HCT116 (cell line): ENCODE measurements at regions not wholly inside any gene's neighbourhood (a gene's known extent, or its start where the extent isn't known, plus 50 kb on each side); places are given as distances from the start of the nearest gene placed in this dataset.

Source experiments
- ATAC-seq: fragments of 200-7000 bp; cut with Tn5 transposase; 2 replicates; pipeline ENCODE4 v1.9.1; 2020; ENCODE audit warnings: mild to moderate bottlenecking, moderate library complexity
- BruUV-seq: library from RNA; stranded (reverse); fragments of 400-500 nt; replicated peaks from 2 replicates; lab custom pipeline; 2021; lab: Mats Ljungman, UMichigan
- CTCF ChIA-PET: fragments of 300-600 bp; sonication (Branson Sonifier 250); formaldehyde crosslinking; loops from one replicate; lab custom pipeline; 2021; ENCODE audit warnings: antibody characterized with exemption; lab: Charles Lee
- POLR2A ChIA-PET: fragments of 300-600, 350-600 bp; sonication (Branson Sonifier 250); formaldehyde crosslinking; loops from one replicate; lab custom pipeline; 2021; ENCODE audit warnings: antibody characterized with exemption; lab: Charles Lee
- RAD21 ChIA-PET, 2 experiments: fragments of 300-600 bp; sonication (Branson Sonifier 250); formaldehyde crosslinking; loops; one replicate each; lab custom pipeline; 2023; ENCODE audit warnings: low total read pairs in 2 of 2; ENCODE audit not compliant: uncharacterized antibody in 2 of 2, unreplicated experiment in 2 of 2, low non-redundant PET in 1 of 2; lab: Charles Lee
- DNase-seq: peaks from one replicate; pipeline ENCODE4 v3.0.0-alpha.2; 2010; ENCODE audit warnings: low read depth, low spot score
- H2AFZ ChIP-seq: fragments of 200-600 bp; shearing (Covaris generic), sonication (generic); 2 replicates; pipeline ENCODE4 v1.6.1; 2017; ENCODE audit warnings: low read depth, mixed run types, mixed read lengths, antibody characterized with exemption, low read length; ENCODE audit not compliant: poor library complexity, severe bottlenecking
- H3K27ac ChIP-seq: 2 replicates; pipeline ENCODE4 v1.5.1; 2012; ENCODE audit warnings: low read depth, low read length
- H3K27me3 ChIP-seq: fragments of 200-600 bp; sonication (generic); 2 replicates; pipeline ENCODE4 v1.6.1; 2016; ENCODE audit warnings: mixed run types, low read length, mixed read lengths; ENCODE audit not compliant: insufficient read depth
- H3K36me3 ChIP-seq, 2 experiments: fragments of 200-500 bp in 1 of 2; fragments of 200-600 bp in 1 of 2; sonication (Bioruptor generic) in 1 of 2; sonication (generic) in 1 of 2; 2 replicates each; pipeline versions ENCODE4 v1.5.1 to v1.6.1; 2014 to 2016; ENCODE audit warnings: low read length in 2 of 2, inconsistent platforms in 1 of 2, mixed read lengths in 1 of 2, mixed run types in 1 of 2; ENCODE audit not compliant: insufficient read depth in 2 of 2, control insufficient read depth in 1 of 2
- H3K4me1 ChIP-seq, 2 experiments: fragments of 200-600 bp in 1 of 2; sonication (generic) in 1 of 2; 2 replicates each; pipeline versions ENCODE4 v1.5.1 to v1.6.1; 2012 to 2017; ENCODE audit warnings: low read length in 2 of 2, inconsistent platforms in 1 of 2, mild to moderate bottlenecking in 1 of 2, mixed read lengths in 1 of 2, mixed run types in 1 of 2, moderate library complexity in 1 of 2; ENCODE audit not compliant: insufficient read depth in 2 of 2, control insufficient read depth in 1 of 2
- H3K4me2 ChIP-seq: fragments of 200-600 bp; sonication (generic); 2 replicates; pipeline ENCODE4 v1.6.1; 2017; ENCODE audit warnings: mixed run types, low read length, mixed read lengths
- H3K4me3 ChIP-seq, 2 experiments: fragments of 200-600 bp in 1 of 2; sonication (generic) in 1 of 2; replicated peaks in 1 of 2; 2 replicates each; pipeline ENCODE4 v1.5.1; 2011 to 2016; ENCODE audit warnings: low read length in 2 of 2, control low read depth in 1 of 2, low read depth in 1 of 2, mild to moderate bottlenecking in 1 of 2, mixed read lengths in 1 of 2, mixed run types in 1 of 2
- H3K79me2 ChIP-seq: fragments of 200-600 bp; sonication (generic); 2 replicates; pipeline ENCODE4 v1.6.1; 2017; ENCODE audit warnings: mild to moderate bottlenecking, mixed run types, low read length, moderate library complexity, mixed read lengths; ENCODE audit not compliant: insufficient read depth
- H3K9ac ChIP-seq: fragments of 200-600 bp; sonication (generic); 2 replicates; pipeline ENCODE4 v1.6.1; 2016; ENCODE audit warnings: low read length, mixed read lengths
- H3K9me2 ChIP-seq: fragments of 200-600 bp; sonication (generic), shearing (Covaris generic); 2 replicates; pipeline ENCODE4 v1.6.1; 2017; ENCODE audit warnings: mixed run types, mild to moderate bottlenecking, moderate library complexity; ENCODE audit not compliant: insufficient read depth
- H3K9me3 ChIP-seq, 2 experiments: fragments of 200-500 bp in 1 of 2; fragments of 200-600 bp in 1 of 2; sonication (Bioruptor generic) in 1 of 2; sonication (generic) in 1 of 2; 2 replicates each; pipeline ENCODE4 v1.6.1; 2014 to 2017; ENCODE audit warnings: low read length in 2 of 2, mixed read lengths in 2 of 2, inconsistent platforms in 1 of 2, low read depth in 1 of 2, mild to moderate bottlenecking in 1 of 2, mixed run types in 1 of 2, moderate library complexity in 1 of 2; ENCODE audit not compliant: control insufficient read depth in 1 of 2, insufficient read depth in 1 of 2
- H4K20me1 ChIP-seq: fragments of 200-600 bp; sonication (generic), shearing (Covaris generic); 2 replicates; pipeline ENCODE4 v1.6.1; 2017; ENCODE audit warnings: mixed run types, mild to moderate bottlenecking, moderate library complexity; ENCODE audit not compliant: insufficient read depth
- CBX3 ChIP-seq: IDR thresholded peaks from 2 replicates; pipeline ENCODE4 v1.6.1; 2012; ENCODE audit warnings: low read depth
- CEBPB ChIP-seq: IDR thresholded peaks from 2 replicates; pipeline ENCODE4 v1.6.1; 2012; ENCODE audit warnings: low read depth
- EGR1 ChIP-seq: IDR thresholded peaks from 2 replicates; pipeline ENCODE4 v1.6.1; 2012; ENCODE audit warnings: low read depth
- ELF1 ChIP-seq: IDR thresholded peaks from 2 replicates; pipeline ENCODE4 v1.6.1; 2012; ENCODE audit warnings: low read depth, borderline replicate concordance
- EZH2 ChIP-seq: fragments of 200-600 bp; sonication (generic); IDR thresholded peaks from 2 replicates; pipeline ENCODE4 v1.6.1; 2017; ENCODE audit warnings: antibody characterized with exemption, mixed run types
- EZH2phosphoT487 ChIP-seq: fragments of 200-600 bp; IDR thresholded peaks from 2 replicates; pipeline ENCODE4 v1.6.1; 2018; ENCODE audit warnings: antibody characterized with exemption, borderline replicate concordance
- JUND ChIP-seq: IDR thresholded peaks from 2 replicates; pipeline ENCODE4 v1.6.1; 2012
- RAD21 ChIP-seq: IDR thresholded peaks from 2 replicates; pipeline ENCODE4 v1.6.1; 2012; ENCODE audit warnings: low read depth, mild to moderate bottlenecking
- SP1 ChIP-seq: IDR thresholded peaks from 2 replicates; pipeline ENCODE4 v1.6.1; 2012; ENCODE audit warnings: low read depth
- TCF7L2 ChIP-seq: IDR thresholded peaks from 2 replicates; pipeline ENCODE4 v1.7.0; 2011; ENCODE audit warnings: borderline replicate concordance, inconsistent platforms; ENCODE audit not compliant: insufficient read depth, insufficient read length; ENCODE audit errors: extremely low read depth
- intact Hi-C: fragments of 100-400 bp; cut with micrococcal nuclease; formaldehyde crosslinking; loops from 2 replicates; pipeline ENCODE4 v1.10.0; 2022
- TF ChIP-seq, protein P1 (sequence below): IDR thresholded peaks from 2 replicates; pipeline ENCODE4 v1.6.1; 2012
- TF ChIP-seq, protein P2 (sequence below): IDR thresholded peaks from 2 replicates; pipeline ENCODE4 v1.6.1; 2012; ENCODE audit warnings: low read depth
- TF ChIP-seq, protein P3 (sequence below): IDR thresholded peaks from 2 replicates; pipeline ENCODE4 v1.6.1; 2012

DNA sequence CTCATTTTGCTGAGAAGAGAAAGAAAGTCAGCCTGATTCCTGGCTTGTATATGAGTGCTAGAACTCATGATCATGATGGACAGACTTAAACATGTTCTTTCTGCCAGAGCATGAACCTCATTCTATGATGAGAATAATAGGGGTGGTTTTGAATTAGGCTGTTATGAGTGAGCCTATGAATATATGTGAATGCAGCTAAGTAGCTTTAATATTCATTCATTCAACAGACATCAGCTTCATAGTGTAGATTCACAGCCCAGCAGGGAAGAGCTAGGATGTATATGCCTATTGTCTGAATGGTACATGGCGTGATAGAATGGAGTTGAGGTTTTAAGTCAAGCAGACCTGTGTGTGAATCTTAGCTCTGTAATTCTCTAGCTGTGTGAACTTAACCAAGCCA, 573.2 kb downstream of the DHX35 start:
- H3K27ac ChIP-seq = no peak overlapping the region
- H3K9ac ChIP-seq = no peak overlapping the region
- POLR2A ChIA-PET = no interaction called here
- CTCF ChIA-PET = no interaction called here
- H3K36me3 ChIP-seq = no peaks in the 10 kb centered on the region
- ATAC-seq = no peak
- no peak overlapping the region for H2AFZ ChIP-seq
- intact Hi-C loops = no loop called here
- H4K20me1 ChIP-seq = no peaks in the 10 kb centered on the region
- no peaks in the 10 kb centered on the region for H3K4me1 ChIP-seq
- no peak overlapping the region for H3K4me3 ChIP-seq
- H3K79me2 ChIP-seq = no peaks in the 10 kb centered on the region
- TF ChIP-seq TCF7L2 (no peak), EGR1 (no peak), JUND (no peak), EZH2phosphoT487 (no peak)
- TF ChIP-seq, protein P1, sequence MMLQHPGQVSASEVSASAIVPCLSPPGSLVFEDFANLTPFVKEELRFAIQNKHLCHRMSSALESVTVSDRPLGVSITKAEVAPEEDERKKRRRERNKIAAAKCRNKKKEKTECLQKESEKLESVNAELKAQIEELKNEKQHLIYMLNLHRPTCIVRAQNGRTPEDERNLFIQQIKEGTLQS = no peak
- TF ChIP-seq, protein P2, sequence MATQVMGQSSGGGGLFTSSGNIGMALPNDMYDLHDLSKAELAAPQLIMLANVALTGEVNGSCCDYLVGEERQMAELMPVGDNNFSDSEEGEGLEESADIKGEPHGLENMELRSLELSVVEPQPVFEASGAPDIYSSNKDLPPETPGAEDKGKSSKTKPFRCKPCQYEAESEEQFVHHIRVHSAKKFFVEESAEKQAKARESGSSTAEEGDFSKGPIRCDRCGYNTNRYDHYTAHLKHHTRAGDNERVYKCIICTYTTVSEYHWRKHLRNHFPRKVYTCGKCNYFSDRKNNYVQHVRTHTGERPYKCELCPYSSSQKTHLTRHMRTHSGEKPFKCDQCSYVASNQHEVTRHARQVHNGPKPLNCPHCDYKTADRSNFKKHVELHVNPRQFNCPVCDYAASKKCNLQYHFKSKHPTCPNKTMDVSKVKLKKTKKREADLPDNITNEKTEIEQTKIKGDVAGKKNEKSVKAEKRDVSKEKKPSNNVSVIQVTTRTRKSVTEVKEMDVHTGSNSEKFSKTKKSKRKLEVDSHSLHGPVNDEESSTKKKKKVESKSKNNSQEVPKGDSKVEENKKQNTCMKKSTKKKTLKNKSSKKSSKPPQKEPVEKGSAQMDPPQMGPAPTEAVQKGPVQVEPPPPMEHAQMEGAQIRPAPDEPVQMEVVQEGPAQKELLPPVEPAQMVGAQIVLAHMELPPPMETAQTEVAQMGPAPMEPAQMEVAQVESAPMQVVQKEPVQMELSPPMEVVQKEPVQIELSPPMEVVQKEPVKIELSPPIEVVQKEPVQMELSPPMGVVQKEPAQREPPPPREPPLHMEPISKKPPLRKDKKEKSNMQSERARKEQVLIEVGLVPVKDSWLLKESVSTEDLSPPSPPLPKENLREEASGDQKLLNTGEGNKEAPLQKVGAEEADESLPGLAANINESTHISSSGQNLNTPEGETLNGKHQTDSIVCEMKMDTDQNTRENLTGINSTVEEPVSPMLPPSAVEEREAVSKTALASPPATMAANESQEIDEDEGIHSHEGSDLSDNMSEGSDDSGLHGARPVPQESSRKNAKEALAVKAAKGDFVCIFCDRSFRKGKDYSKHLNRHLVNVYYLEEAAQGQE = no peak
- H3K9me2 ChIP-seq = no peaks in the 10 kb centered on the region
- RAD21 ChIA-PET = no interaction called here
- BruUV-seq = no TSS peak
- no peak for DNase-seq
- no peaks in the 10 kb centered on the region for H3K27me3 ChIP-seq
- peaks cover 0 to 5% of the 10 kb centered on the region in 2 experiments; a peak in 1 of 4 replicates for H3K9me3 ChIP-seq
- H3K4me2 ChIP-seq = no peak overlapping the region

DNA sequence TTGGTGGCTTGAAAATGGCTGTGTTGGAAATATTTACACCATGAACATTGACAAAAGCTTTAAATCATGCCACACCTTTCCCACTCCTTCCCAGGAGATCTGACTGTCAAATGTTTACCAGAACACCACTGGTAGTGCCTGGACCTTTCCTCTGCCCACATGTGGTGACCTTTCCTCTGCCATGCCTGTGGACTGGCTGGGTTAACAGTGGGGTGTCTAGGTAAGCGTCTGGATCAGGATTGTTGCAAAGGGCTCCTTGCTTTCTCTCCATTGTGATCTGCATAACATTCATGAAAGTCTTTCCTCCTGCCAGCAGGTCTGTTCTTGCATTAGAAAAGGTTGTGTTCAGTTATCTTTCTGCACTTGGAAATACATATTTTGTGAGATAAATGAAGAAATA, 572.7 kb downstream of the DHX35 start:
- POLR2A ChIA-PET = no interaction called here
- no peak overlapping the region for H3K4me2 ChIP-seq
- H3K9me3 ChIP-seq = peaks cover 0 to 5% of the 10 kb centered on the region in 2 experiments; a peak in 1 of 4 replicates
- no peaks in the 10 kb centered on the region for H3K4me1 ChIP-seq
- H3K4me3 ChIP-seq = no peak overlapping the region
- BruUV-seq = no TSS peak
- H3K36me3 ChIP-seq = no peaks in the 10 kb centered on the region
- H2AFZ ChIP-seq = no peak overlapping the region
- DNase-seq = no peak
- intact Hi-C loops = no loop called here
- H4K20me1 ChIP-seq = no peaks in the 10 kb centered on the region
- RAD21 ChIA-PET = no interaction called here
- no peak for ATAC-seq
- H3K79me2 ChIP-seq = no peaks in the 10 kb centered on the region
- no peak overlapping the region for H3K9ac ChIP-seq
- H3K27ac ChIP-seq = no peak overlapping the region
- CTCF ChIA-PET = no interaction called here
- H3K9me2 ChIP-seq = no peaks in the 10 kb centered on the region
- H3K27me3 ChIP-seq = no peaks in the 10 kb centered on the region
- TF ChIP-seq EZH2phosphoT487 (no peak), EZH2 (no peak), EGR1 (no peak), CBX3 (no peak), JUND (no peak), CEBPB (no peak), SP1 (no peak), ELF1 (no peak), RAD21 (no peak)
- TF ChIP-seq, protein P3, sequence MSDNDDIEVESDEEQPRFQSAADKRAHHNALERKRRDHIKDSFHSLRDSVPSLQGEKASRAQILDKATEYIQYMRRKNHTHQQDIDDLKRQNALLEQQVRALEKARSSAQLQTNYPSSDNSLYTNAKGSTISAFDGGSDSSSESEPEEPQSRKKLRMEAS = no peak
- TF ChIP-seq, protein P2 = no peak
- TF ChIP-seq, protein P1 = no peak
